Breast epithelium (tissue), 4 donors: ENCODE measurements at regions not wholly inside any gene's neighbourhood (a gene's known extent, or its start where the extent isn't known, plus 50 kb on each side); places are given as distances from the start of the nearest gene placed in this dataset.

ENCODE experiments used
- DNase-seq, 2 donors: peaks; one replicate each; pipeline ENCODE4 v3.0.0-alpha.2; 2019; ENCODE audit warnings: low spot score in 2 of 2
- H3K27ac ChIP-seq, 2 donors: fragments of 200-600 bp; sonication (generic) in 1 of 2; one replicate each; pipeline ENCODE4 v1.5.1; 2016 to 2019; ENCODE audit warnings: mild to moderate bottlenecking in 1 of 2
- H3K27me3 ChIP-seq, 2 donors: fragments of 200-600 bp; sonication (generic) in 1 of 2; one replicate each; pipeline versions ENCODE4 v1.5.1 to v1.6.0; 2017 to 2019; ENCODE audit warnings: control low read depth in 1 of 2, mild to moderate bottlenecking in 1 of 2
- H3K36me3 ChIP-seq: fragments of 200-600 bp; one replicate; pipeline ENCODE4 v1.5.1; 2019
- H3K4me1 ChIP-seq, 2 donors: fragments of 200-600 bp; sonication (generic); one replicate each; pipeline ENCODE4 v1.5.1; 2016 to 2019; ENCODE audit warnings: control low read depth in 1 of 2
- H3K4me3 ChIP-seq, 3 donors: fragments of 200-600 bp; sonication (generic); 1 replicate in 2 of 3; 2 replicates in 1 of 3; pipeline ENCODE4 v1.5.1; 2016 to 2019; ENCODE audit warnings: mild to moderate bottlenecking in 3 of 3, moderate library complexity in 2 of 3
- H3K9me3 ChIP-seq, 2 donors: fragments of 200-600 bp; sonication (generic) in 1 of 2; one replicate each; pipeline ENCODE4 v1.5.1; 2016 to 2019; ENCODE audit warnings: control low read depth in 1 of 2
- CTCF ChIP-seq, 3 donors: fragments of 450-650 bp; IDR thresholded peaks; one replicate each; pipeline ENCODE4 v1.5.1; 2016 to 2017; ENCODE audit warnings: antibody characterized with exemption in 3 of 3, mild to moderate bottlenecking in 3 of 3, moderate library complexity in 3 of 3
- POLR2A ChIP-seq: fragments of 450-650 bp; IDR thresholded peaks from one replicate; pipeline ENCODE4 v1.6.1; 2016; ENCODE audit warnings: antibody characterized with exemption, mild to moderate bottlenecking, moderate library complexity
- POLR2AphosphoS5 ChIP-seq, 3 donors: sonication (generic); formaldehyde crosslinking; IDR thresholded peaks; one replicate each; pipeline ENCODE4 v1.6.1; 2017; ENCODE audit warnings: antibody characterized with exemption in 3 of 3
- intact Hi-C: fragments of 100-400 bp; cut with DNase I; formaldehyde crosslinking; loops from one replicate; pipeline ENCODE4 v1.15.1; 2023; ENCODE audit warnings: low total_unique reads

GRCh38 chr18:71441156-71441555 lies 1103.0 kb downstream of the CBLN2 start:
- H3K9me3 ChIP-seq, result no peaks in the 10 kb centered on the region
- H3K4me3 ChIP-seq, result no peak overlapping the region
- no peaks in the 10 kb centered on the region for H3K27me3 ChIP-seq
- DNase-seq, result no peak
- H3K4me1 ChIP-seq, result no peaks in the 10 kb centered on the region
- intact Hi-C loops, result no loop called here
- no peaks in the 10 kb centered on the region for H3K36me3 ChIP-seq
- H3K27ac ChIP-seq, result no peak overlapping the region
- TF ChIP-seq POLR2A (no peak), CTCF (IDR thresholded peaks at IDR 0.05) (no peak), POLR2AphosphoS5 (IDR thresholded peaks at IDR 0.05) (no peak)

- no peak overlapping the region for H3K27ac ChIP-seq
- TF ChIP-seq CTCF (IDR thresholded peaks at IDR 0.05) (no peak), POLR2AphosphoS5 (IDR thresholded peaks at IDR 0.05) (no peak), POLR2A (no peak)
- H3K27me3 ChIP-seq, result no peaks in the 10 kb centered on the region
- no peak overlapping the region for H3K4me3 ChIP-seq
- no peaks in the 10 kb centered on the region for H3K9me3 ChIP-seq
- no peak for DNase-seq
- no peaks in the 10 kb centered on the region for H3K36me3 ChIP-seq
- intact Hi-C loops, result no loop called here
- H3K4me1 ChIP-seq, result no peaks in the 10 kb centered on the region
Measured at GRCh38 chr18:71437511-71437910, 1106.6 kb downstream of the CBLN2 start.

GRCh38 chr18:71433373-71433772 lies 1110.8 kb downstream of the CBLN2 start:
- Histone ChIP-seq H3K9me3 (no peaks in the 10 kb centered on the region), H3K4me3 (no peak overlapping the region), H3K27me3 (no peaks in the 10 kb centered on the region), H3K4me1 (no peaks in the 10 kb centered on the region), H3K36me3 (no peaks in the 10 kb centered on the region), H3K27ac (no peak overlapping the region)
- TF ChIP-seq CTCF (IDR thresholded peaks at IDR 0.05) (no peak), POLR2AphosphoS5 (IDR thresholded peaks at IDR 0.05) (no peak), POLR2A (no peak)
- intact Hi-C loops, result no loop called here
- no peak for DNase-seq

DNA sequence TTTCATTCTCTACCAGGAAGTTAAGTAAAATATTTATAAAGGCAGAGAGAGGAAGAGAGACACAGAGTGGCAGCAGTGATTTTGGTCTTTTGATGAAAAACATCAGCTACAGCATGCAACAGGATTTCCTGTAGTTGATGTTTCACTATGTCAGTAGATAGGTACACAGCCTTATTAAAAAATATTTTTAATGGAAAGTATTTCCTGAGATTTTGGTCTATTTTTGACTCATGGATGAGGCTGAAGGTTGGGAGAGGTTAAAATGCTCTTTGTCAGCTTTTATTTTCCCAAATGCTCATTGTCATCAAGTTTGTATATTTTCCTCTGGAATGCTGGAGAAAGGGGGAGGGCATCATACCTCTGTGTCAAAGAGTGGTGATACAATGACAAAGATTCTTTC lies 1112.5 kb downstream of the CBLN2 start:
- Histone ChIP-seq H3K27me3 (no peaks in the 10 kb centered on the region), H3K4me3 (no peak overlapping the region), H3K4me1 (no peaks in the 10 kb centered on the region), H3K9me3 (no peaks in the 10 kb centered on the region), H3K36me3 (no peaks in the 10 kb centered on the region), H3K27ac (no peak overlapping the region)
- TF ChIP-seq POLR2A (no peak), POLR2AphosphoS5 (IDR thresholded peaks at IDR 0.05) (no peak), CTCF (IDR thresholded peaks at IDR 0.05) (no peak)
- DNase-seq, result no peak
- intact Hi-C loops, result no loop called here

DNA sequence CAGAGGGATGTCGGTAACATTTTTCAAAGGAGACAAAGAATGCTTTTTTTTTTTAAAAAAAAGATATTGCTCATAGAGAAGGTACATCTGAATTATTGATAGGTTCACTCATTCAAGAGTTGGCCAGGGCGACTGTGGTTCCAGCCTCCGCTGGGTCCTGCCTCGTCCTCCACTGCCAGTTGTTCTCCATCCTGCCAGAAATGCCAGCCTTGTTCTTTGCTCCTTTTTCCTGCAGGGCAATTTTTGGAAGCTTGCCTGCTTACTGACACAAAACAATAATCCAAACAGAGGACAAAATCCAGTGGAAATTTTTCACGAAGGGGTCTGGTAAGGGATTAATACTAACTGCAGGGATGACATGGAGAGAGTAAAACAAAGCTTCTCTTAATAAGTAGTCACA lies 1113.0 kb downstream of the CBLN2 start:
- H3K9me3 ChIP-seq, result no peaks in the 10 kb centered on the region
- no peak overlapping the region for H3K4me3 ChIP-seq
- H3K27me3 ChIP-seq, result no peaks in the 10 kb centered on the region
- H3K4me1 ChIP-seq, result no peaks in the 10 kb centered on the region
- H3K27ac ChIP-seq, result no peak overlapping the region
- TF ChIP-seq POLR2A, result no peak
- TF ChIP-seq CTCF (IDR thresholded peaks at IDR 0.05), result no peak
- TF ChIP-seq POLR2AphosphoS5 (IDR thresholded peaks at IDR 0.05), result no peak
- intact Hi-C loops, result no loop called here
- H3K36me3 ChIP-seq, result no peaks in the 10 kb centered on the region
- DNase-seq, result no peak
